AG04449 (cell line): ENCODE measurements at regions not wholly inside any gene's neighbourhood (a gene's known extent, or its start where the extent isn't known, plus 50 kb on each side); places are given as distances from the start of the nearest gene placed in this dataset.

Experiments used
- CTCF ChIA-PET: fragments of 350-600 bp; formaldehyde crosslinking; extraction: SDS; loops from one replicate; lab custom pipeline; 2021; ENCODE audit warnings: antibody characterized with exemption; lab: Yijun Ruan, JAX
- POLR2A ChIA-PET: fragments of 400-600, 350-600 bp; formaldehyde crosslinking; extraction: SDS; loops from one replicate; lab custom pipeline; 2020; ENCODE audit warnings: antibody characterized with exemption, inconsistent platforms; lab: Yijun Ruan, JAX
- DNase-seq: peaks from one replicate; pipeline ENCODE4 v3.0.0-alpha.2; 2010; ENCODE audit warnings: low read depth, low spot score
- H3K4me3 ChIP-seq: 2 replicates; pipeline ENCODE4 v1.5.1; 2011; ENCODE audit warnings: low read depth, mild to moderate bottlenecking, control low read depth, low read length
- CTCF ChIP-seq: IDR thresholded peaks from one replicate; pipeline ENCODE4 v1.5.1; 2011; ENCODE audit warnings: mild to moderate bottlenecking, moderate library complexity, low read length, control low read depth, inconsistent platforms; ENCODE audit not compliant: insufficient read depth; ENCODE audit errors: missing control alignments

GRCh38 chr13:84923831-84924230, 875.4 kb downstream of the SLITRK6 start:
- ChIA-PET POLR2A (no interaction called here), CTCF (interaction anchor here (0.7 kb wide), 1 partner anchor 882 kb away, joined by 4 read pairs; no protein-coding TSS in a partner anchor)

GRCh38 chr13:84917252-84917878, 881.9 kb downstream of the SLITRK6 start:
- POLR2A ChIA-PET: no interaction called here
- H3K4me3 ChIP-seq: no peak overlapping the region
- TF ChIP-seq CTCF: peak; percentile 3
- CTCF ChIA-PET: interaction anchor here (0.5 to 1.0 kb wide), 3 partner anchors 888 to 912 kb away, joined by 3 to 9 read pairs (median 7); no protein-coding TSS in a partner anchor
- no peak for DNase-seq

More at GRCh38 chr13:84923831-84924230, 875.4 kb downstream of the SLITRK6 start:
- no peak for TF ChIP-seq CTCF
- DNase-seq: no peak
- no peak overlapping the region for H3K4me3 ChIP-seq

- ChIA-PET CTCF (interaction anchor here (0.7 to 1.2 kb wide), 3 partner anchors 90 to 895 kb away, joined by 3 read pairs; no protein-coding TSS in a partner anchor), POLR2A (no interaction called here)
- no peak for TF ChIP-seq CTCF
- DNase-seq: no peak
- H3K4me3 ChIP-seq: no peak overlapping the region
Measured at GRCh38 chr13:84912720-84913119, 886.5 kb downstream of the SLITRK6 start.

- ChIA-PET CTCF (no interaction called here), POLR2A (no interaction called here)
- DNase-seq: no peak
- TF ChIP-seq CTCF: no peak
- H3K4me3 ChIP-seq: no peak overlapping the region
Measured at GRCh38 chr13:84910423-84910822, 888.8 kb downstream of the SLITRK6 start.

- TF ChIP-seq CTCF: no peak
- ChIA-PET POLR2A (no interaction called here), CTCF (no interaction called here)
- no peak overlapping the region for H3K4me3 ChIP-seq
- DNase-seq: no peak
Measured at GRCh38 chr13:84903391-84903790, 895.8 kb downstream of the SLITRK6 start.

- no peak for DNase-seq
- ChIA-PET POLR2A (no interaction called here), CTCF (no interaction called here)
- no peak overlapping the region for H3K4me3 ChIP-seq
- no peak for TF ChIP-seq CTCF
Measured at GRCh38 chr13:84902243-84902642, 897.0 kb downstream of the SLITRK6 start.
